GM06990 (cell line): ENCODE measurements at regions not wholly inside any gene's neighbourhood (a gene's known extent, or its start where the extent isn't known, plus 50 kb on each side); places are given as distances from the start of the nearest gene placed in this dataset.
"Not testable (repeated sequence)": the region's sequence is repeated elsewhere in the genome, so short reads cannot be mapped to it uniquely, and the experiment has no call there.

Experiments used
- DNase-seq: peaks from one replicate; pipeline ENCODE4 v3.0.0-alpha.2; 2011; ENCODE audit not compliant: insufficient read length; ENCODE audit errors: extremely low read depth
- H3K27me3 ChIP-seq: replicated peaks from 2 replicates; pipeline ENCODE4 v1.6.0; 2011; ENCODE audit warnings: low read length; ENCODE audit not compliant: control insufficient read depth, insufficient read depth
- H3K36me3 ChIP-seq: 2 replicates; pipeline ENCODE4 v1.5.1; 2011; ENCODE audit warnings: low read length; ENCODE audit not compliant: control insufficient read depth, insufficient read depth
- H3K4me3 ChIP-seq: replicated peaks from 2 replicates; pipeline ENCODE4 v1.5.1; 2011; ENCODE audit warnings: low read depth, mild to moderate bottlenecking, control low read depth, low read length
- TF ChIP-seq, protein P1 (sequence below): IDR thresholded peaks from 2 replicates; pipeline ENCODE4 v1.5.1; 2011; ENCODE audit warnings: low read length, control low read depth, mild to moderate bottlenecking, inconsistent platforms; ENCODE audit not compliant: insufficient read depth, poor library complexity, severe bottlenecking

DNA sequence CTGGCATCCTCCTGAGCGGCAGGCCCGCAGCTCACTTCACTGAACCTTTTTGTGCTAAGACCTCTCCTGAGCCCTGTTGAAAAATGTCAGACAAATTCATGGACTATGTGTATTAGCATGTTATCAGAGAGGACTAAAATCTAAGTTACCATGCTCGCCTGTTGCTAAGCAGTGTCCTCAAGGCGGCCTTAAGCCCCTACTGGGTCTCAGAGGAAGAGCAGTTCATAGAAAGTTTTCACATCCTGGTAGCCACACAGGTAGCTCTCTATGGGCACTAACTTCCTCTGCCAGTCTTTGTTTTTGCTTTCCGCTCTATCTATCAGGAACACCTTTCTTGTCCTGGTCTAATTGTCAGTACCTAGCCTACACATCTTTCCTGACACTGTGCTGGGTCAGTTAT lies 306.6 kb upstream of the MIS18BP1 start:
- no peaks in the 10 kb centered on the region for H3K27me3 ChIP-seq
- DNase-seq = no peak
- no peak overlapping the region for H3K4me3 ChIP-seq
- H3K36me3 ChIP-seq = no peaks in the 10 kb centered on the region
- TF ChIP-seq, protein P1, sequence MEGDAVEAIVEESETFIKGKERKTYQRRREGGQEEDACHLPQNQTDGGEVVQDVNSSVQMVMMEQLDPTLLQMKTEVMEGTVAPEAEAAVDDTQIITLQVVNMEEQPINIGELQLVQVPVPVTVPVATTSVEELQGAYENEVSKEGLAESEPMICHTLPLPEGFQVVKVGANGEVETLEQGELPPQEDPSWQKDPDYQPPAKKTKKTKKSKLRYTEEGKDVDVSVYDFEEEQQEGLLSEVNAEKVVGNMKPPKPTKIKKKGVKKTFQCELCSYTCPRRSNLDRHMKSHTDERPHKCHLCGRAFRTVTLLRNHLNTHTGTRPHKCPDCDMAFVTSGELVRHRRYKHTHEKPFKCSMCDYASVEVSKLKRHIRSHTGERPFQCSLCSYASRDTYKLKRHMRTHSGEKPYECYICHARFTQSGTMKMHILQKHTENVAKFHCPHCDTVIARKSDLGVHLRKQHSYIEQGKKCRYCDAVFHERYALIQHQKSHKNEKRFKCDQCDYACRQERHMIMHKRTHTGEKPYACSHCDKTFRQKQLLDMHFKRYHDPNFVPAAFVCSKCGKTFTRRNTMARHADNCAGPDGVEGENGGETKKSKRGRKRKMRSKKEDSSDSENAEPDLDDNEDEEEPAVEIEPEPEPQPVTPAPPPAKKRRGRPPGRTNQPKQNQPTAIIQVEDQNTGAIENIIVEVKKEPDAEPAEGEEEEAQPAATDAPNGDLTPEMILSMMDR = no peak

DNA sequence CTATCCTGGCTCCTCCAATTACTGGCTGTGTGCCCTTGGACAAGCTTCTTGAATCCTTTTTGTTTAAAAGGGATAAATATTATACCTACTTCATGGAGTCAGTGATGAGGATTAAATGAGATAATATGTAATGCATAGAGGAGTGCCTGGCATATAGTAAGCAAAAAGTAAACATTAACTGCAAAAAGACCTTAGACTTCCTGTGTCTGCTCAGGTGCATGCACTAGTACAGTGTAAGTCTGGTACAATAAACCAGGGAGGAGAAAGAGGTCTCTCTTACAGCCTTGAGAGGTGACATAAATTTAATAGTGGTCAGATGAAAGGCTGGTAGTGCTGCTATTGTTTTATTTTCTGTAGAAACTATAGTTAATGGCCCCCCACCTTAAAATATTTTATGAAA lies 305.2 kb upstream of the MIS18BP1 start:
- Histone ChIP-seq H3K27me3 (no peaks in the 10 kb centered on the region), H3K4me3 (no peak overlapping the region)
- no peak for DNase-seq

GRCh38 chr14:45553981-45554380 lies 301.0 kb upstream of the MIS18BP1 start:
- Histone ChIP-seq H3K36me3 (no peaks in the 10 kb centered on the region), H3K27me3 (no peaks in the 10 kb centered on the region), H3K4me3 (no peak overlapping the region)
- TF ChIP-seq, protein P1 = no peak
- DNase-seq = no peak

More for the DNA sequence above, 305.2 kb upstream of the MIS18BP1 start:
- TF ChIP-seq, protein P1 = no peak
- no peaks in the 10 kb centered on the region for H3K36me3 ChIP-seq

DNA sequence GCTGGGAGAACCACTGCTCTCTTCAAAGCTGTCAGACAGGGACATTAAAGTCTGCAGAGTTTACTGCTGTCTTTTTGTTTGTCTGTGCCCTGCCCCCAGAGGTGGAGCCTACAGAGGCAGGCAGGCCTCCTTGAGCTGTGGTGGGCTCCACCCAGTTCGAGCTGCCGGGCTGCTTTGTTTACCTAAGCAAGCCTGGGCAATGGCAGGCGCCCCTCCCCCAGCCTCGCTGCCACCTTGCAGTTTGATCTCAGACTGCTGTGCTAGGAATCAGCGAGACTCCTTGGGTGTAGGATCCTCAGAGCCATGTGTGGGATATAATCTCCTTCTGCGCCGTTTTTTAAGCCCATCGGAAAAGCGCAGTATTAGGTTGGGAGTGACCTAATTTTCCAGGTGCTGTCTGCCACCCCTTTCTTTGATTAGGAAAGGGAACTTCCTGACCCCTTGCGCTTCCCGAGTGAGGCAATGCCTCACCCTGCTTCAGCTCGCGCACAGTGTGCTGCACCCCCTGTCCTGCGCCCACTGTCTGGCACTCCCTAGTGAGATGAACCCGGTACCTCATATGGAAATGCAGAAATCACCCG lies 298.3 kb upstream of the MIS18BP1 start:
- not testable (repeated sequence) for H3K27me3 ChIP-seq, H3K36me3 ChIP-seq, DNase-seq, H3K4me3 ChIP-seq

DNA sequence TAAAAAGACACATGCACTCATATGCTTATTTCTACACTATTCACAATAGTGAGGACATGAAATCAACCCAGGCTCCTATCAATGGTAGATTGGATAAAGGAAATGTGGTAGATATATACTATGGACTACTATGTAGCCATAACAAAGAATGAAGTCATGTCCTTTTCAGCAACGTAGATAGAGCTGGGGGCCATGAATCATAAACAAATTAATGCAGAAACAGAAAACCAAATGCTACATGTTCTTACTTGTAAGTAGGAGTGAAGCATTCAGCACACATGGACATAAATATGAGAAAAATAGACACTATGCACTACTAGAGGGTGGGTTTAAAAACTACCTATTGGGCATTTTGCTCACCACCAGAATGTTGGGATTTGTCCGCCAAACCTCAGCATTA lies 278.0 kb upstream of the MIS18BP1 start:
- no peaks in the 10 kb centered on the region for H3K27me3 ChIP-seq
- TF ChIP-seq, protein P1 = no peak
- no peak overlapping the region for H3K4me3 ChIP-seq
- no peaks in the 10 kb centered on the region for H3K36me3 ChIP-seq
- no peak for DNase-seq

DNA sequence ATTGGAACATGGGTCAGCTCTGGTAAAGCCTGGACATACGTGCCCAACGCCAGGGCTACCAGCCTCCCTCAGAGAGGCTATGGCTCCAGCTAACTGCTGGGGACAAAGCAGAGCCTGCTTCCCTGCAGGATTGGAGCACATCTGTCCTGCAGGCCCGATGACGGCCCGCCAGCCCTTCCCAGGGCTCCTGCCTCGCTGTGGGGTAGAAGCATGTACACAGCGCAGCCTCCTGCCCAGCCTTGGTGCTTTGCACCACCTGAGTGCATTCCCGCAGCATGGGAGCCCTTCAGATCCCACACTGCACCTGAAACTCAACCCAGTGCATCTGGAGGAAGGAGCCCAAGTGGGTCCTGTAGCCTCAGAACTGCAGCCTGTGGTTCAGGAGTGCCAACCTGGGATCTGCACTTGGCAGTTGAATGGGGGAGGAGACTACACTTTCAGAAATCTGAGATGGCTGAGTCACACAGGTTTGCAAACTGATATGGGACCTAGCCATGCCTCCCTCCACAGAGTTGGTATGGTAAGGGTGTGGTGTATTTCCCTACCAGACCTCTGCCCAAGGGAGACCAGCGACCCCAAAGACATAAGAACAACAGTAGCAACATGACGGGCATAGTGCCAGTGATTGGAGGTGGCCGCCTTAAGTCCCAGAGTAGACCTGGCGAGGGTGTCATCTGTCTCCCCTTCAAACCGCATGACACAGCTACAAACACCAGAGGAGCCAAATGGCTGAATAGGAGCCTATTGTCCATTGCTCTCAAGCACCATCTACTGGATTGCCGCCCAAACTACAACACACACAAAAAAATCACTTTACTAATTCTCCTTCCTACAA lies 273.9 kb upstream of the MIS18BP1 start:
- DNase-seq = no peak
- TF ChIP-seq, protein P1 = peak; percentile 67

More for the DNA sequence above, 273.9 kb upstream of the MIS18BP1 start:
- Histone ChIP-seq H3K36me3 (no peaks in the 10 kb centered on the region), H3K4me3 (no peak overlapping the region), H3K27me3 (no peaks in the 10 kb centered on the region)
